ENCODE measurements at regions not wholly inside any gene's neighbourhood (a gene's known extent, or its start where the extent isn't known, plus 50 kb on each side); places are given as distances from the start of the nearest gene placed in this dataset.

DNA sequence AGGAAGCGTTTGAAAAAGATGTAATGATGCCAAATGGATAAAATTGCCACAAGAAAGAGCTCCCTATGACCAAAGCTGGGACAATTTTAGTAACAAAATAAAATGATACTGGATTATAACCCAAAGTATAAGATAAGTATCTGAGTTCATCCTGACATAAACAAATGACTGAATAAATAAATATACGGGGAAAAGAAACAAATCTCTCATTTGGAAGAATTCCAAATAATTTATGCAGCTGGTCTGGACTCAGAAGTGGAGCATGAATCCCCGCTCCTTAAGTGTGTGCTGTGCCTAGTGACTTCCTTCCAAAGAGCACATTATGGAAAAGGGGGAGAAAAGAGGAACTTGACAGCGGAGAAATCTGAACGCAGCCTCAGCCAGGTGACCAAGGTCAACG is 186.2 kb downstream of the RAMP3 start:
- in situ Hi-C loops (cut with MboI; ENCODE audit: low sequenced_read_pairs): no loop called here

DNA sequence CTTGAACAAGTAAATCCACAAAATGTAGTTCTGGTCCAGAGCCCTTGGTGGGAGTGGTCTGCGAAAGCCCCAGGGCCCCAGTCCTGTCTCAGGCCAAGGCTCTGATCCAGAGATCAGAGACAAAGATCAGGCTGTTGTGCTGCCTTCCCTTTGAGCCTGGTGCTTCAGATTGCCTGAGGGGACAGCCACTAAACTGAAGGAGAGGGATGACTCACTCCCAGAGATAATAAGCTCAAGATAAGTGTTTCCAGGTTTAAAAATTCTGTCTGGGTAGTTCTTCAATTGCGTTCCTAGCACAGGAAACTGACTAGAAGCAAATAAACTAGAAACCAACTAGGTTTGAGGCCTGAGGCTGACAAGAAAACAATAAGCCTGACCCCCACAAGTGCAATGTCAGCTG is 190.2 kb downstream of the RAMP3 start:
- in situ Hi-C loops (cut with MboI; ENCODE audit: low sequenced_read_pairs): no loop called here

DNA sequence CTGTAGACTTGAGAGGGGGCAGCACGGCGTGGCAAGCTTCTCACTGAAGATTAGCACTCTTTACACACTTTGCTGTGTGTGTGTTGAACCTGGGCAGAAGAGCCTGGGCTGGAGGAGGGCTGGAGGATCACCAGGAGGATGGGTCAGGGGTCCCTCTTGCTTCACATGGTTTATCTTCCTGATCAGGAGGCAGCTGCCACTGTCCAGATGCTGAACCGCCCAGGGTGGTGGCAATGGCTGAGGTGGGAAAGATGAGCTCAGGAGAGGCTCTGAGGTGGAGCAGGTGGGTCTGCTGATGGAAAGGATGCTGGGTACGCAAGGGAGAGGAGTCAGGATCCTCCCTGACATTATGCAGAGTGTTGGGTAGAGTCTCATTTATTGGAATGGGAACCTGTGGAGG is 191.5 kb downstream of the RAMP3 start:
- in situ Hi-C loops (cut with MboI; ENCODE audit: low sequenced_read_pairs): no loop called here

DNA sequence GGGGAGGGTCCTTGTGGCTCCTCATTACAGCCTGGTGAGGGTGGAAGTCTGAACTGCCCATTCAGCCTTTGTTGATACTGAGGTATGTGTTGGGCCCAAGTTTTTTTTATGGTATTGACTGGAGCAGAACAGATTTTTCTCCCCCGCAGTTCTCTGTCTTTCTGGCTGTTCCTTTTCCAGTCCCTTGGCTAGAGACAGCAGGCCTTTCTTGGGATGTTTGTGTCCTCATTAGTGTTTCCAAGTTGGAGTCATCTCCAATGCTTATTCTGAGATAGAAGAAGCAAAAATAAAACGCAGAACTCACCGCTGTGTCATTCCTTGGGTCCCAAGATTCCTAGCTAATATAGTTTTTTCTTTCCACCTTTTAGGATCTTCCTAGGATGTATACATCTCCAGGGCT is 193.3 kb downstream of the RAMP3 start:
- in situ Hi-C loops (cut with MboI; ENCODE audit: low sequenced_read_pairs): no loop called here

DNA sequence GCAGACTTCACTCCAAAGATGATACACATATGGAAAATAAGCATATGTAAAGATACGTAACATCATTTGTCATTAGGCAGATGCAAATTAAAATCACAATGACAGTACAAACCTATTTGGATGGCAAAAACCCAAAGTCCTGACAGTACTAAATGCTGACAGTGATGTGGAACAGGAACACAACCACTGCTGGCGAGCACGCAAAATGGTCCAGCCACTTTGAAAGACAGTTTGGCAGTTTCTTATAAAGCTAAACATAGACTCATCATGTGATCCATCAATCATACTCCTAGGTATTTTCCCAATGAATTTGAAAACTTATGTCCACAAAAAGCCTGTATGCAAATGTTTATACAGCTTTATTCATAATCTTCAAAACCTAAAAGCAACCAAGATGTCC is 200.7 kb downstream of the RAMP3 start:
- in situ Hi-C loops (cut with MboI; ENCODE audit: low sequenced_read_pairs): no loop called here

DNA sequence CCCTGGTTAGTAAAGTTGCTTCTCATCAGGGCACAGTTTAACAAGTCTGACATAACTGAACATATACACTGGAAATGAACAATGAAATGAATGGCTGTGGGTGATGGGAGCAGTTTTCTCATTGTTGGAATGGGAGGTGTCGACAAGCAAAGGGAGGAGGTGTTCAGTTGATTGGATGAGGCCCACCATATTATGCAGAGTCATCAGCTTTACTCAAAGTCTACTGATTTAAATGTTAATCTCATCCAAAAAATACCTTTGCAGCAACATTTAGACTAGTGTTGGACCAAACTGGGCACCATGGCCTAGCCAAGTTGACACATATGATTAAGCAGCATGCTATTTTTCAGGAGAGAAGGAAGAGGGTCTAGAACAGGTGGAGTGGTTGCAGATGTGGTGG is 201.7 kb downstream of the RAMP3 start:
- in situ Hi-C loops (cut with MboI; ENCODE audit: low sequenced_read_pairs): no loop called here

DNA sequence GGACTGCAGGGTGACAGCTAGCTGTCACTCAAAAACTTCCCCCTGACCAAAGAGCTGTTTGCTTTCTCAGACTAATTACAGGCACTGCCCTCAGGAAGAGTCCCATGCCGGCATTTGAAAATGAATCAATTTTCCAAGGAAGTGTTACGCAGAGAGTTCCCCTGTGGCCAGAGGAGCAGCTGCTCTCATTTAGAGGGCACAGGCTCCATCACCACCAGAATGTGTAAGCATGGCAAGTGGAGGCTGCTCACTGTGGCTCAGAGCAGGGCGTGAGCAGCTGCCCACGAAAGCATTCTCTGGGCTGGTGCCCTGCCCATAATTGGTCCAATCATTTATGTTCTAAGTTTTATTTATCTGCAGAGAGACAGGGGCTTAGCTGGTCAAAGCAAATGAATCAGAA is 202.2 kb downstream of the RAMP3 start:
- in situ Hi-C loops (cut with MboI; ENCODE audit: low sequenced_read_pairs): no loop called here

DNA sequence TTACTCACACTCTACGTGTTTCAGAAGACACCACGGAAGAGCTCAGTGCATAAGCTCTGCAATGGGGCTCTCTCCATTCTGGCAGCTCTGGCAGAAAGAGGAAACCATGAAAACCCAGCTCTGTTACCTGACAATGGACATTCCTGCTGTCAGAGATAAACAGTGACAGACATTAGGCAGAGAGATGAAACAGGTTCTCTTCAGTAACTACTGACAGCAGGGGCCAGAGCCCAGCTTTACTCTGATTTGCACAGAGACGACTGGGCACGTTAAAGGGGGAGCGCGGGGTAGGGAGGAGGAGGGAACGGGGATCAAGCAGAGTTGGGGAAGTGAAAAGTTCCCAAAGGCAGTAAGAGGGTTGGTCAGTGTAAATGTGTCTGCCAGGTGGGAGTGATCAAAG is 206.1 kb downstream of the RAMP3 start:
- in situ Hi-C loops (cut with MboI; ENCODE audit: low sequenced_read_pairs): no loop called here

DNA sequence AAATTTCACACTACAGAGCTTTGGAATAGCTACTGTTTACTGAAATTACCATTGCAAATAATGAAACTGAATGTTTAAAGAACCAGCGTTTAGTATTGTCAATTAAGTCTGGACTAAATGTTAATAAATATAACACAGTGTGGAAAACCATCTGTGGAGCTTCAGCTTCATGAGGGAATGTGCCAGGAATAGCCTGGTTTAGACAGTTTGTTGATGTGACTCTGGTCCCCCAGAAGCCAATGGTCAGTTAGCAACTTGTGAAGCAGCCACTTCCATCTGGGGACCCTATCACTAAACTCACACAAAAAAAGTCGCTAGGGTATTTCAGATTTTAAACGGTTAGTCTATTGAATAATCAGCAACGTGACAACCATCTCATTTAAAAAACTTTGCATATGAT is 207.8 kb downstream of the RAMP3 start:
- in situ Hi-C loops (cut with MboI; ENCODE audit: low sequenced_read_pairs): no loop called here

DNA sequence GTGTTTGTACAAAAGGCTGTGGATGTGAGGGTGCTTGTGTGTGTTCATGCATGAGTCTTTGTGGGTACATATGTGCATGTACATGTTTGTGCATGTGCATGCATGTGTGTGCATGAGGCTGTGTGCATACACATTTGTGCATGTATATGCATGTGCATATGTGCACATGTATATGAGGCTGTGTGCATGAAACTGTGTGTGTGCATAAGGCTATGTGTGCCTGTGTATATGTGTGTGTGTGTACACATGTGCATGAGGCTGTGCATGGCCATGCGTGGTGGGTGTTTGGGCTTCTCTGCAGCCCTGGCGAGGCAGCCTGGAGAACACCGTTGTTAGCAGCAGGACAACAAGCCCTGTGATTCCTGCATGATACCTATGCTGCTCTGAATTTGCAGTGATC is 207.7 kb upstream of the ADCY1 start:
- in situ Hi-C loops (cut with MboI; ENCODE audit: low sequenced_read_pairs): no loop called here

DNA sequence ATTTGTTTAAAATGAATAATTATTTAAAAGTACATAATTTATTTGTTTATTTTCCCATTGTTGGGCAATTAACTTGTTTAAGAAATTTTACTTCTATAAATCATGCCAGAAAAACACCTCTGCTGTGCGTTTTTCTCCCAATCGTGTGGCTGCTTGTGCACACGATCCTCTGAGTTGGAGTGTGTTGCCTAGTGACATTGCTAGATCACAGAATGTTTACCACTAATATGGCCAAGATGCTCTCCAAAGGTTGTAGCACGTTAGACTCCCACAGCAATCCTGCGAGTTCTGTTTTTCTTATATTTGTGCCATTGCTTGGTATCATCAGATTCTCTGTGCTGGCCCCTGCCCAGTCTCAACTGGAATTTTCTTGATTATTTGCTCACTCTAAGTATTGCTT is 207.1 kb upstream of the ADCY1 start:
- in situ Hi-C loops (cut with MboI; ENCODE audit: low sequenced_read_pairs): no loop called here

DNA sequence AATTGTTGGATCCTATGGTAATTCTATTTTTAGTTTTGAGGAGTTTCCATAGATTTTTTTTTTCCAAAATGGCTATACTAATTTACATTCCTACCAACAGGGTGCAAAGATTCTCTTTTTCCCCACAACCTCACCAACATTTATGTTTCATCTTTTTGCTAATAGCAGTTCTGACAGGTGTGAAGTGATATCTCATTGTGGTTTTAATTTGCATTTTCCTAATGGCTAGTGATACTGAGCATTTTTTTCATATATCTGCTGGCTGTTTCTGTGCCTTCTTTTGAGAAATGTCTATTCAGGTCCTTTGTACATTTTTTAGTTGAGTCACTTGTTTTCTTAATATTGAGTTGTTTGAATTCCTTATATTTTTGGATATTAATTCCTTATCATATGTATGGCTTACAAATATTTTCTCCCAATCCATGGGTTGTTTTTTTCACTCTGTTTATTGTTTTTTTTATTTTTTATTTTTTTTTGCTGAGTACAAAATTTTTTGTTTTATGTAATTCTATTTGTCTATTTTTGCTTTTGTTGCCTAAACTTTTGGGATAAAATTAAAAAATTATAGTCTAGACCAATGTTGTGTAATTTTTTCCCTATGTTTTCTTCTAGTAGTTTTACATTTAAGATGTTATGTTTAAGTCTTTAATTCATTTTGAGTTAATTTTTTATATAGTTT is 205.9 kb upstream of the ADCY1 start:
- in situ Hi-C loops (cut with MboI; ENCODE audit: low sequenced_read_pairs): no loop called here

DNA sequence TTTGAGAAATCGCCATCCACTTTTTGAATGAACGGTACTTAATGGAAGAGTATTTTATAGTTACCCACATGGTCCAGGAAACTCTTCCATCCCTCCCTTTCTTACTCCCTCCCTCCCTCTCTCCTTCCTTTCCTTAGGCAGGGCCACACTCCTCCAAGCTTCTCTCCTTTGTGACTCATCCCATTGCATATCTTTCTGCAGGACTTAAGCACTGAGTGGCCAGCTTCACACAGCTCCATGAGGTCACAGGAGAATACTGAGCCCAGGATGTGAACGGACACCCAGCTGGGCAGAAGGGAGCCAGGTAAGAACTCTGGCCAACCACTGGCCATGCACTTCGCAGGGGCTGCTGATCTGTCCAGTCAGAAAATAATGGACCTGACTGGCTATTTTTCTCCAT is 189.7 kb upstream of the ADCY1 start:
- in situ Hi-C loops (cut with MboI; ENCODE audit: low sequenced_read_pairs): no loop called here

DNA sequence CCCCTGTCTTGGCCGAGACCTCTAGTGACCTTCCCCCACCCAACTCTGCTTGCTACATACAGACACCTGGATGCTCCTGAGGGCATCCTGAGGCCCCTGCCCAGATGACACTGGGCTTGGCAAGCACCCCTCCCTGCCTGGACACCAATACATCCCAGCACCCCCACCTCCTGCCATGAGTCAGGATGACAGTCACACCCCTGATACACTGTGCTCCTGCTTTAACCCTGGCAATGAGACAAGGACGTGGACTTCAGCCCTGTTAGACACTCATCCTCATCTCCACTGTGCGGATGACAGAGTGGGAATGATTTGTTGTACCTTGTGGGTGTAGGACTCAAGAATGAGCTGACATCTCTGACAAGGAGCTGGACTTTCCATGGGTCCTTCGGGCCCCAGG is 186.3 kb upstream of the ADCY1 start:
- in situ Hi-C loops (cut with MboI; ENCODE audit: low sequenced_read_pairs): no loop called here

DNA sequence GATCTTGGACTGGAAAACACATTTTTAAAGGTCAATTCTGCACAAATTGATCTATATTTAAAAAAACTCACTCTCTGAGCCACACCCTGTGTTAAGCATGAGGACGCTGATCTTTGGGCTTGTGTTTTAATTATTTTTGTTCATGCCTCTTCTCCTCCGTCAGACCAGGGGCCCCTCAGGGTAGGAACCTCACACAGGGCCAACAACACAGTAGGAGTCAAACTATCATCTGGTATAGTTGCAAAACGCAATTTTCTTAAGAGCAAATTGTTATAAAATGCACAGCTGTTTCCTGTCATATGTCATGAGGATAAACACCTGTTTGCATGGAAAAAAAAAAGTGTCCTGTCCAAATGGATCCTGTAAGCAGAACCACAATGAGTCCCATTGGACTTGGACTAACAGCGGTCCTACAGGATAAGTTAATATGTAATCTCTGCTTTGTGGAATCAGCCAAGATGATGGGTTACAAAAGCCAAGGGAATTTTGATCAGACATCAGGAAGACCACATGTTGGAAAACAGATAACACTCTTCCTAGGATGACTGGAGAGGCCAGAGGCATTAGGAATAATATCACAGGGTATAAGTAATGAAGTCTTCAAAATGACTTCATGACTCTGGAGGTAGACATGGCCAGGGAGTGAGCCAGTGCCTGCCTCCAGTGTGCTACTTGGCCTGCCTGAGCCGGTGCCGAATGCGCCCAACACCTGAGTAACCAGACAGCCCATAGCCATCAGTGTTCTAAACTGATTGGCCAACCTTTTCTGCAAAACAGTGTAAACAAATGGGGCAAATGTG is 184.9 kb upstream of the ADCY1 start:
- in situ Hi-C loops (cut with MboI; ENCODE audit: low sequenced_read_pairs): no loop called here

DNA sequence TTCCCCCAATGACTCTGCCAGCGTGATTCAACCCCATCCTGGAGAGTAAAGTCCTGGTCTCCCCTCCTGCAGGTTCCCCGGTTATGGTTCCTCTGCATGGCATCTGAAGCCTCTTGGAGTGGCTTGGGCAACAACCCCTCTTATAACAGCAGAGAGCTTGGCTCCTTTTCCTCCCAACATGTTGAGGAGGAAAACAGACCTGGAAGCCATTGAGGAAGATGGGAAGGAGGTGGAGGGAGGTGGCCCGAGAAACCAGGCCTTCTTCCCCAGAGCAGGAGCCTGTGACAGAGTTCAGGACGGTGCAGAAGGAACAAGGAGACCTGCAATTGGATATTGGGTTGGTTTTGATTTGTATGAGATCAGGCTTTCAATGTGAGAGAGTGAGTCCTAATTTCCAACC is 184.0 kb upstream of the ADCY1 start:
- in situ Hi-C loops (cut with MboI; ENCODE audit: low sequenced_read_pairs): no loop called here

DNA sequence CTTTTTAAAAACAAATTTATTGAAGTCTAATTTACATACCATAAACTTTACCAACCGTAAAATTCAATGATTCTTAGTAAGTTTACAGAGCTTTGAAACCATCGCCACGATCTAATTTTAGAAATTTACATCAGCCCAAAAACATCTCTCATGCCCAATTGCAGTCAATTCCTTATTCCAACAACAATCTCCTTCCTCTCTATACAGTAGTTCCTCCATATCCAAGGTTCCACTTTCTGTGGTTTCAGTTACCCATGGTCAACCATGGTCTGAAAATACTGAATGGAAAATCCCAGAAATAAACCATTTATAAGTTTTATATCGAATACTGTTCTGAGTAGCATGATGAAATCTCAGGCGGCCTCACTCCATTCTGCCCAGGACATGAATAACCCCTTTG is 183.4 kb upstream of the ADCY1 start:
- in situ Hi-C loops (cut with MboI; ENCODE audit: low sequenced_read_pairs): no loop called here

DNA sequence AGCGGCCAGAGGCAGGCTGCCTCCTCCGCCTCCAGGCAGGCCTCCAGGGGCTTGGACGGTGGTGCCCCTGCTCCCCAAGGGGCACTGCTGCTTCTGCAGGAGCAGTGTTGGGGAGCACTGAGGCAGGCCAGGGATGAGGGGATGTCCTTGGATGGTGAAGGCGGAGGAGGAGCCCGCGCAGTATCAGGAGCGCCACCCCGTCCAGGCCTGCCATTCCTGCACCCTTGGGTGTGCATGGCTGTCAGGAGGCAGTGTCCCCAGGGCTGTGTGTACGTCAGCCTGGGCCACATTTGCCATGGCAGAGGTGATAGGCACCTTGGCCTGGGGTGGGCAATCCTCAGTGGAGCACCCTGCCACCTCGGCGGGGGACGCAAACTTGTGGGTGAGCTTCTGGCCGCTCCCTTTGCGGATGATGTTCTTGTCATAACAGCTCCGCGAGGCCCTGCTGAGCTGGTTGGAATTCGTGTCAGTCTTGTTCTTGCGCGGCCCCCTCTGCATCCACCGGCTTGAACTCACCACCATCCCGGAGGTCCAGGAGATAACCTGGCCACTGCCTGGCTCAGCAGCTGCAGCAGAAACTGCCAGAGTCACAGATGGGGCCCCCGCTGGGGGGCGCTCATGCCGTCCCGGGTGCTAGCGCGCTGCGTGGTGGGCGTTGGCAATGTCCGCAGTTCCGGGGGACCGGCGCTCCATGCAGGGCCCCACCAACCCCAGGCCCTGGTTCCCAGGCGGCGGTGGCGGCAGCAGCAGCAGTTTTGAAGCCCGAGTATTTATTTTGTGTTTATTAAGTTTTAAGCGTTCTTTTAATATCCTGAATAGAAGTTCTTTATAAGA is 182.3 kb upstream of the ADCY1 start:
- in situ Hi-C loops (cut with MboI; ENCODE audit: low sequenced_read_pairs): no loop called here

DNA sequence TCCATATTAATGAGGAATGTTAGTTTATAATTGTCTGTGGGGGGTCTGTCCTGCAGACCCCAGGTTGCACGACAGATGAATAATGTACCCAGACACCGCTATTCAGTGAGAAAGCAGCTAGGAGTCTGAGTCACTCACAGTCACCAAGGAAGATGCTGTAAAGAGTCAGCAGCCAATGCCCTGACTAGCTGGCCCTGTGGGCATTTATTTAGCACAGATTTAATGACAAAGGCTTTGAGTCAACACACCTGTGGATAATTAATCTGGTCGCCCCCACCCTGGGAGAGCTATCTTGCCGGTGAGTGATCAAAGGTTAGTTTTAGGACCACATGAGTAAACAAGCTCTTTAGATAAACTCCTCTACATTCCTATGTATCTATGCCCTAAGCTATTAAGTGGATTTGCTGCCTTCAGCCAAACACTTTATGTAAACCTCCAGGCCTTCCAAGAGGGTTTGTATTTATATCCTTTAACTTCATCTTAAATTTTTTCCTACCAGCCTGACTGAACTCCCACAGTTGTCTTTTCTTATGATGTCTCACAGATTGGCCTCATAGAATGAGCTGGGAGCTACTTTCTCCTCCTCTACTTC is 180.0 kb upstream of the ADCY1 start:
- in situ Hi-C loops (cut with MboI; ENCODE audit: low sequenced_read_pairs): no loop called here

DNA sequence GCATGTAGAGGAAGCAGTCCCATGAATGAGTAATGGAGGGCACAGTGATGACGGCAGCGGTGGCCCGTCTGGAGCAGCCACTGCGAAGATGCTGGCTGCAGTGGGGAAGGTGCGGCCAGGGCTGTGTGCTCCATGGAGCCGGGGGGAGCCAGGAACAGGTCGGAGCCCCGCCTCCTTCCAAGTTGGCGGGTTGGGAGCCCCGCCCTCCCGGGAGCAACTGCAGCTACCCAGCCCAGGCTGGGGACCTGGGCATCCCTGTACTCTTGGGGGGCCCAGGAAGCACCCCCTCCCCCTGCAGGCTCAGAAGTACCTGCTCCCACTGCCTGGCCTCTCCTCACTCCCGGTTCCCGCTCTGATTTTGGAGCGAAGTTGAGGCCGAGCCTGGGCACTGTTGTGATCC is 175.1 kb upstream of the ADCY1 start:
- in situ Hi-C loops (cut with MboI; ENCODE audit: low sequenced_read_pairs): no loop called here

DNA sequence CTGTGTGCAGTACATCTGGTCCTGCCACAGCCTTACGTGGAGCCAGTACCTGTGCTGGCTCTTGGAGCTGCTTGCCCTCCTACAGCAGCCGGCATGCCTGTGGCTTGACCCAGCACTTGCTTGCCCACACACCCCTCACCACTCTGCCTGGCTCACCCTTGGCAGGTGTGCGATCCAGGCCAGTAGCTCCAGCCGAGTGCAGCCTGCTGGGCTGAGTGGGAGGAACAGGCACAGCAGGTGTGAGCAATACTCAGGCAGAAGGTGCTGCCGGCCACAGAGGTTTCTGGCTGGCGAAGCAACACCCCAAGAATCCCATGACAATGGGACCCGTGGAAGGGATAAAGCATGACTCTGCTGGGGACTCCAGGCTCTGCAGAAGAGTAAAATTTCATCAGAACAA is 173.5 kb upstream of the ADCY1 start:
- in situ Hi-C loops (cut with MboI; ENCODE audit: low sequenced_read_pairs): no loop called here

DNA sequence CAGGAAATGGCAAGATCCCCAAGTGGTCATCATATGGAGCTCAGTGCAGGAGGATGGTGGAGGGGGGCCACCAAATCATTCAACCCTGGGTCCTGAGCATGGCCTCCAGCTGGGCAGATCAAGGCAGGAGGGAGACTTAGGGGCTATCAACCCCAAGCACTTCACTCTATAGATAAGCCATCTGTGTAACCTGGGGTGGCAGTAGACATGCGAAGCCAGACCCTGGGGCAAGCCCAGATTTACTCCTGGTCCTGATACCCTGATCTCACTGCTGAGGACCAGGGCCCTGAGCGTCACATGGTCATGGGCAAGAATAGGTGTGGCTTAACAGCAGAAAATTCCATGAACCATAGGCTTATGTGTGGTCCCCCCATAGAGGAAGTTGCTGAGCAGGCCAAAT is 173.0 kb upstream of the ADCY1 start:
- in situ Hi-C loops (cut with MboI; ENCODE audit: low sequenced_read_pairs): no loop called here
